ENCODE measurements at regions not wholly inside any gene's neighbourhood (a gene's known extent, or its start where the extent isn't known, plus 50 kb on each side); places are given as distances from the start of the nearest gene placed in this dataset.

GRCh38 chr18:2223849-2224248, 347.5 kb downstream of the METTL4 start:
- H3K9me3 ChIP-seq (ENCODE audit: insufficient read depth, low read length): no peaks in the 10 kb centered on the region
- no peaks in the 10 kb centered on the region for H3K4me1 ChIP-seq (ENCODE audit: low read length)
- 0 out of 2 replicates have a peak, but pooled peaks cover 4% of the 10 kb centered on the region for H3K27me3 ChIP-seq (ENCODE audit: low read depth, low read length)
- no peaks in the 10 kb centered on the region for H3K36me3 ChIP-seq (replicated peaks; ENCODE audit: low read depth, low read length)
- no peaks in the 10 kb centered on the region for H3K79me2 ChIP-seq (ENCODE audit: low read length)
- H3K27ac ChIP-seq (ENCODE audit: low read length): no peak overlapping the region
- no peak overlapping the region for H3K4me2 ChIP-seq (ENCODE audit: low read length)
- no peaks in the 10 kb centered on the region for H4K20me1 ChIP-seq (ENCODE audit: insufficient read depth, low read length)
- no peak overlapping the region for H3K4me3 ChIP-seq (ENCODE audit: low read length)
- no peak overlapping the region for H2AFZ ChIP-seq (ENCODE audit: low read depth, low read length)
- TF ChIP-seq EZH2phosphoT487 (IDR thresholded peaks at IDR 0.05; ENCODE audit: low read depth): no peak
- TF ChIP-seq CTCF (IDR thresholded peaks at IDR 0.05; ENCODE audit: low read depth, low read length): peak; percentile 43
- H3K9ac ChIP-seq (ENCODE audit: low read length): no peak overlapping the region

DNA sequence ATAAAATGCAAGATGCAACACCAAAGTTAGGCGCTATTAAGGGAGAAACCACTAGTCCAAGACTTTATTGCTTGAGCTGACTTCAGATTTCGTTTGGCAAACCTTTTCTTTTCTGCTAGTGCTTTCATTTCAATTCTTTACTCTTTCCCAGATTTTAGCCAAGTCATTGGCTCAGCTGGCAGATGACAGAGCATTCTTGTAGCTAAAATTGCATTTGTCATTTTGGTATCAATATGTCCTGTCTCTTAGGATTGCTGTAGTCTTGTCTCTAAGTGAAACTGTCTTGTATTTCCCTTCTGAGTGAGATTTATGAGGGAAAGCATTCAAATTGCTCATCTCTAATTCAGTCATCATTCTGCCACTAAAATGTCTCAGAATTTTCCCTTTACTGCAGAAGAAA, 335.1 kb downstream of the METTL4 start:
- no peaks in the 10 kb centered on the region for H3K4me1 ChIP-seq (ENCODE audit: low read length)
- H3K27me3 ChIP-seq (ENCODE audit: low read depth, low read length): peaks cover 54% of the 10 kb centered on the region
- no peak overlapping the region for H3K4me3 ChIP-seq (ENCODE audit: low read length)
- H2AFZ ChIP-seq (ENCODE audit: low read depth, low read length): no peak overlapping the region
- H3K9ac ChIP-seq (ENCODE audit: low read length): no peak overlapping the region
- H3K36me3 ChIP-seq (replicated peaks; ENCODE audit: low read depth, low read length): no peaks in the 10 kb centered on the region
- no peak overlapping the region for H3K4me2 ChIP-seq (ENCODE audit: low read length)
- TF ChIP-seq EZH2phosphoT487 (IDR thresholded peaks at IDR 0.05; ENCODE audit: low read depth) (no peak), CTCF (IDR thresholded peaks at IDR 0.05; ENCODE audit: low read depth, low read length) (no peak)
- no peaks in the 10 kb centered on the region for H3K79me2 ChIP-seq (ENCODE audit: low read length)
- no peaks in the 10 kb centered on the region for H3K9me3 ChIP-seq (ENCODE audit: insufficient read depth, low read length)
- no peak overlapping the region for H3K27ac ChIP-seq (ENCODE audit: low read length)
- no peaks in the 10 kb centered on the region for H4K20me1 ChIP-seq (ENCODE audit: insufficient read depth, low read length)

GRCh38 chr18:2237706-2238105, 333.6 kb downstream of the METTL4 start:
- TF ChIP-seq EZH2phosphoT487 (IDR thresholded peaks at IDR 0.05; ENCODE audit: low read depth) (no peak), CTCF (IDR thresholded peaks at IDR 0.05; ENCODE audit: low read depth, low read length) (no peak)
- Histone ChIP-seq H3K9me3 (ENCODE audit: insufficient read depth, low read length) (no peaks in the 10 kb centered on the region), H3K27me3 (ENCODE audit: low read depth, low read length) (peaks cover 54% of the 10 kb centered on the region), H2AFZ (ENCODE audit: low read depth, low read length) (no peak overlapping the region), H3K36me3 (replicated peaks; ENCODE audit: low read depth, low read length) (no peaks in the 10 kb centered on the region), H3K4me3 (ENCODE audit: low read length) (no peak overlapping the region), H3K27ac (ENCODE audit: low read length) (no peak overlapping the region), H3K4me1 (ENCODE audit: low read length) (no peaks in the 10 kb centered on the region), H3K9ac (ENCODE audit: low read length) (no peak overlapping the region), H4K20me1 (ENCODE audit: insufficient read depth, low read length) (no peaks in the 10 kb centered on the region), H3K4me2 (ENCODE audit: low read length) (no peak overlapping the region), H3K79me2 (ENCODE audit: low read length) (no peaks in the 10 kb centered on the region)

GRCh38 chr18:2240311-2240705, 331.0 kb downstream of the METTL4 start:
- Histone ChIP-seq H3K79me2 (ENCODE audit: low read length) (no peaks in the 10 kb centered on the region), H3K27ac (ENCODE audit: low read length) (no peak overlapping the region), H3K9me3 (ENCODE audit: insufficient read depth, low read length) (no peaks in the 10 kb centered on the region), H2AFZ (ENCODE audit: low read depth, low read length) (no peak overlapping the region), H3K4me1 (ENCODE audit: low read length) (no peaks in the 10 kb centered on the region), H3K4me2 (ENCODE audit: low read length) (no peak overlapping the region), H3K36me3 (replicated peaks; ENCODE audit: low read depth, low read length) (no peaks in the 10 kb centered on the region), H3K9ac (ENCODE audit: low read length) (no peak overlapping the region), H3K4me3 (ENCODE audit: low read length) (no peak overlapping the region), H3K27me3 (ENCODE audit: low read depth, low read length) (peaks cover 41% of the 10 kb centered on the region), H4K20me1 (ENCODE audit: insufficient read depth, low read length) (no peaks in the 10 kb centered on the region)
- TF ChIP-seq CTCF (IDR thresholded peaks at IDR 0.05; ENCODE audit: low read depth, low read length) (no peak), EZH2phosphoT487 (IDR thresholded peaks at IDR 0.05; ENCODE audit: low read depth) (no peak)

All from OCI-LY3 (cell line).